ENCODE measurements at regions not wholly inside any gene's neighbourhood (a gene's known extent, or its start where the extent isn't known, plus 50 kb on each side); places are given as distances from the start of the nearest gene placed in this dataset.

GRCh38 chr11:82049199-82049598 is 684.5 kb downstream of the FAM181B start:
- no peak for DNase-seq
- intact Hi-C loops (cut with DNase I; ENCODE audit: low total_unique reads): no loop called here
- Histone ChIP-seq H3K4me1 (no peaks in the 10 kb centered on the region), H3K27me3 (no peaks in the 10 kb centered on the region), H3K4me3 (no peak overlapping the region), H3K9me3 (no peaks in the 10 kb centered on the region), H3K36me3 (no peaks in the 10 kb centered on the region), H3K27ac (no peak overlapping the region)
- no peak for TF ChIP-seq CTCF (IDR thresholded peaks at IDR 0.05)

- Histone ChIP-seq H3K9me3 (no peaks in the 10 kb centered on the region), H3K36me3 (no peaks in the 10 kb centered on the region), H3K27ac (no peak overlapping the region), H3K27me3 (no peaks in the 10 kb centered on the region), H3K4me3 (no peak overlapping the region), H3K4me1 (no peaks in the 10 kb centered on the region)
- DNase-seq: no peak
- no peak for TF ChIP-seq CTCF (IDR thresholded peaks at IDR 0.05)
- intact Hi-C loops (cut with DNase I; ENCODE audit: low total_unique reads): no loop called here
Measured at GRCh38 chr11:82047200-82047599, 686.5 kb downstream of the FAM181B start.

- Histone ChIP-seq H3K27ac (no peak overlapping the region), H3K9me3 (no peaks in the 10 kb centered on the region), H3K27me3 (no peaks in the 10 kb centered on the region), H3K4me1 (no peaks in the 10 kb centered on the region), H3K36me3 (no peaks in the 10 kb centered on the region), H3K4me3 (no peak overlapping the region)
- no peak for TF ChIP-seq CTCF (IDR thresholded peaks at IDR 0.05)
- intact Hi-C loops (cut with DNase I; ENCODE audit: low total_unique reads): no loop called here
- DNase-seq: no peak
Measured at GRCh38 chr11:82046778-82047177, 686.9 kb downstream of the FAM181B start.

GRCh38 chr11:82045748-82046457 is 687.8 kb downstream of the FAM181B start:
- Histone ChIP-seq H3K27ac (no peak overlapping the region), H3K9me3 (no peaks in the 10 kb centered on the region), H3K4me3 (no peak overlapping the region), H3K4me1 (no peaks in the 10 kb centered on the region), H3K27me3 (no peaks in the 10 kb centered on the region), H3K36me3 (no peaks in the 10 kb centered on the region)
- DNase-seq: no peak
- no peak for TF ChIP-seq CTCF (IDR thresholded peaks at IDR 0.05)
- intact Hi-C loops (cut with DNase I; ENCODE audit: low total_unique reads): no loop called here

- no peak for DNase-seq
Measured at GRCh38 chr11:82043316-82043715, 690.3 kb downstream of the FAM181B start.

More at GRCh38 chr11:82043316-82043715, 690.3 kb downstream of the FAM181B start:
- Histone ChIP-seq H3K4me1 (no peaks in the 10 kb centered on the region), H3K27me3 (no peaks in the 10 kb centered on the region), H3K27ac (no peak overlapping the region), H3K36me3 (no peaks in the 10 kb centered on the region), H3K4me3 (no peak overlapping the region), H3K9me3 (no peaks in the 10 kb centered on the region)
- intact Hi-C loops (cut with DNase I; ENCODE audit: low total_unique reads): no loop called here
- TF ChIP-seq CTCF (IDR thresholded peaks at IDR 0.05): no peak

Measured in tibial artery (tissue), 4 donors.